ENCODE measurements at regions not wholly inside any gene's neighbourhood (a gene's known extent, or its start where the extent isn't known, plus 50 kb on each side); places are given as distances from the start of the nearest gene placed in this dataset.
"Not testable (repeated sequence)": the region's sequence is repeated elsewhere in the genome, so short reads cannot be mapped to it uniquely, and the experiment has no call there.

DNA sequence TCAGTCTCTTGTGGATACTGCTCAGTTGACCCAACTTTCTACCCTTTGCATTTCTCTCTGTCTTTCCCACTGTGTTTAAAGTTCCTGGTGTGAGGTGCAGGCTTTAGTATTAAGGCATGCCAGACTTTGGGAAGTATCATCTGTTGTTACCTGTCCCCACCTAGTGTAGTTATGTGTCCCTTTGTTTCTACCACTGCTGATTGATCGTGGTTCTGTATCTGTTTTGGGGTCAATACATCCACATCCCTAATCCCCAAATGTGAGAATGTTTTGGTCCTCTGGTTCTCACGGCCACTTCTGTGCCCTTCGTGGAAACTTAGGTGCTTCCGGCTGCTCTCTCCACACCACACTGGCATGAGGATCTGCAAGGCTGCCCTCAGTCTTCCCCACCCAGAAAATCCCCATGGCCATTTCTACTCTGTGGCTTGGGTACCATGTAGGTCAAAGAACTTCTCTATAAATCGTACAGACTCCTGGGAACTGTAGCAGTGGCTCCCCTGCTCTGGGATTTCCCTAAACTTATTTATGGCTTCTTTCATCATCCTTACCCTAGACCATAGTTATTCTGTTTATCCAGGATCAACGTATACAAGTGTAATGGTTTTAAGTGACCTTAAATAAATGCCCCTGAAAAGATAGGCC is 443.2 kb downstream of the XYLT1 start:
- H3K36me3 Mint-ChIP-seq = peaks cover 10% of the 10 kb centered on the region
- H3K4me1 Mint-ChIP-seq = peaks cover 37% of the 10 kb centered on the region
- no peak overlapping the region for H3K4me3 Mint-ChIP-seq

DNA sequence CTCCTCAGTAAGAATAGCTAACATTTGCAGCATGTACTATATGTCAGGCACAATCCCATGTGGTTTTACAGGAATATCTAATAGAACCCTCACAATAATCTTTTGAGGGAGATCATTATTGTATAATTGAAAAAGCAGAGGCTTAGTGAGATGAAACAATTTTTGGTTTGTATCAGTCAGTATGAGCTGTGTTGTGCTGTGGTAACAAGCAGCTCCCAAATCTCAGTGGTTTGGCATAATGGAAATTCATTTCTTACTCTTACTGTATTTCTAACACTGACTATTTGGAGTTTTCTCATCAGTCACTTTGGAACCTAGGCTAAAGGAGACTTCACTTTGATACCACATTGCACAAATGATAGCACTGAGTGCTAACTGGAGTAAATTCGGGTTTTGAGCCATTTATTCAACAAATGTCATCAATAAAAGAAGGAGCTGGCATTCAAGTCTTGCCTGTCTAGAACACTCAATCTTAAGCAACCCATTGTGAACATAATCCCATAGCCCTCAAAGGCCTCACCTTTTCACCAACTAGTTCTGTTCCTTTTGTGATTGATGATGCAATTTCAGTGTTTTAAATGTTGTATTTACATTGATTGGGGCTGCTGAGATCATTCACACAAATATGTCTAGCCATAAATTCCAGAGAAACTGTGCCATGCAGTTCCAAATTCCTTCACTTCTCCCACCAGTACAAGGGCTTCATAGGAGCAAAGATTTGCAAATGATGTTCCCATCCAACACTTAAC is 441.0 kb downstream of the XYLT1 start:
- peaks cover 33% of the 10 kb centered on the region for H3K4me1 Mint-ChIP-seq
- no peaks in the 10 kb centered on the region for H3K27me3 Mint-ChIP-seq
- H3K27ac Mint-ChIP-seq = no peak overlapping the region
- no peak overlapping the region for H3K4me3 Mint-ChIP-seq
- peaks cover 13% of the 10 kb centered on the region for H3K36me3 Mint-ChIP-seq
- H3K9me3 Mint-ChIP-seq = peaks cover 5% of the 10 kb centered on the region

More for the DNA sequence above, 443.2 kb downstream of the XYLT1 start:
- no peaks in the 10 kb centered on the region for H3K27me3 Mint-ChIP-seq
- H3K9me3 Mint-ChIP-seq = peaks cover 5% of the 10 kb centered on the region
- H3K27ac Mint-ChIP-seq = no peak overlapping the region

DNA sequence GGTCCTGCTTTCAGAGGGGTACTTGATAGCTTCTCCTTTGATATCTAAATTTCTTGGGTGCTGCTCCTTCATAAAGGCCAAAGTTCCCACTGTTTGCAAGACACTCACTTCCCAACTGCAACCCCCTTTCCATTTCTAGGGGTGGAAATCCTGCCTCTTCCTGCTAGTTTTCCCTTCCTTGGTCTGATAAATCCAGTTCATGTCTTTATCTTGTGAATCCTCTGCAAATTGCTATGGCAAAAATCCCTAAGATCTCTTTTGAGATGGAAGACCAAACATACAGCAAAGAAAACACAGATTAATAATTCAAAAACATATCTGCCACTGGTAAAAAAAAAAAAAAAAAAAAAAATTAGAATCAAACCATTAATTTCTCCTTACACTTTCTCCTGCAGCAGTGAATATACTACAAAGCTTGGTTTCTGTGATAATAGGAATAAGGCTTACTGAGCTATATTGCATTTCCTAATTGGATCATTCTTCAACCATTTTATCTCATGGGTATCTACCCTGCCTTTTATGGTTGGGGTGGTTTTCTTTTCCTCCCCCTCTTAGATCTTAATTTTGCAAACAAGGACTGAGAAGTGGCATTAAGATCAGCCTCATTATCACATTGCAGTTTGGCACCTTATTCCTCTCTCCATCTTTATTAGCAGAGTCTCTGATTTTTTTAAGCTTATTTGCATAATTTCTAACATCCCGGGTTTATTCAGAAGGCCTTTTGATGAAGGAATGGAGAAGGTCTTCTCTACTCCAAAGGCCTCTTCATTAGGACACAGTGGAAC is 439.1 kb downstream of the XYLT1 start:
- Mint-ChIP-seq H3K36me3 (peaks cover 13% of the 10 kb centered on the region), H3K4me1 (peaks cover 14% of the 10 kb centered on the region), H3K4me3 (no peak overlapping the region), H3K9me3 (peaks cover 5% of the 10 kb centered on the region), H3K27ac (no peak overlapping the region), H3K27me3 (no peaks in the 10 kb centered on the region)

DNA sequence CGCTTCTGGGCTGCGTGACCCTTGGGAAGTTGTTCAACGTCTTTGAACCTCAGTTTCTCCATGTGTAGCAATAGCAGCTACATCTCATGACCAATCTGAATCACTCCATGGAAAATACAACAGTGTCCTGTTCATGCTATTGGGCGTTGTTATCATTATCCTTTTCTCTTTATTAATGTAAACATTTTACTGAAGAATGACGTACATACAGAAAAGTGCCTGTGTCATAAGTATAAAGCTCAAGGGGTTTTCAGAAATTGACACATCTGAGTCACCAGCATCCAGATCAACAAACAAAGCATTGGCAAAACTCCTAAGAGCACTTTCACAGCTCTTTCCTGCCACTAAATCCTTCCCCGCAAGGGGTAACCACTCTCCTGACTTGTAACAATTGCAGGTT is 438.4 kb downstream of the XYLT1 start:
- Mint-ChIP-seq H3K27me3 (no peaks in the 10 kb centered on the region), H3K36me3 (peaks cover 13% of the 10 kb centered on the region), H3K4me1 (peaks cover 8% of the 10 kb centered on the region), H3K9me3 (peaks cover 5% of the 10 kb centered on the region), H3K4me3 (no peak overlapping the region), H3K27ac (no peak overlapping the region)

DNA sequence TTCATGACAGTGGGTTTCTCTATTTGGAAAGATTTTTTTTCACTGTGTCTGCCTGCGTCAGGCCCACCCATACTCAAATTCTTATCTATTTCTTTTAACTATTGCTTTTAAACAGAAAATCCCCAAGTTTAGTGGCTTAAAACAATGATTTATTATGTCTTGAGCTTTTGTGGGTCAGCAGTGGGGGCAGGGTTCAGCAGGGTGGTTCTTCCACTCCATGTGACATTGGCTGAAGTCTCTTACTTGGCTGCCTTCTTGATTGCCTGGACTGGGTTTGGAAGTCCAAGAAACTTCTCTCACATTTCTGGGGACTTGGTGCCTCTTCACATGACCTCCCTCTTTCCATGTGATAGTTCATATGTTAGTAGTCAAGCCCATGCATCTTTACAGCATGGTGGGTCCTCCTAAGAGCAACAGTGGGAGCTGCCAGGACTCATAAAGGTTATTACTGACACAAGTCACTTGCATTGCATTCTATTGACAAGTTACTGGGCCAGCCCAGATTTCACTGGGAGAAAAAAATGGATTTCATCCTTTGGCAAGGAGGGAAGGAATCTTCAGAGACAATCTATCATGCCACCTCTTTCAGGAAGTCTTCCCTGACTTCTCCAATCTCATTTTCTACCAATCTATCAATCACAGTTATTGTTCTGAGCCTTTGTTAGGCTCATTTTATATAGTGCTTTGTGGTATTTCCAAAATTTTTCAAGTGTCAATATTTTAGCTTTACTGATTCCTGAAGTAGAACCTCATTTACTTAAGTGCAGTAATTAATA is 436.1 kb downstream of the XYLT1 start:
- H3K9me3 Mint-ChIP-seq = no peaks in the 10 kb centered on the region
- no peaks in the 10 kb centered on the region for H3K4me1 Mint-ChIP-seq
- no peak overlapping the region for H3K4me3 Mint-ChIP-seq
- H3K36me3 Mint-ChIP-seq = peaks cover 7% of the 10 kb centered on the region
- no peaks in the 10 kb centered on the region for H3K27me3 Mint-ChIP-seq
- H3K27ac Mint-ChIP-seq = no peak overlapping the region

DNA sequence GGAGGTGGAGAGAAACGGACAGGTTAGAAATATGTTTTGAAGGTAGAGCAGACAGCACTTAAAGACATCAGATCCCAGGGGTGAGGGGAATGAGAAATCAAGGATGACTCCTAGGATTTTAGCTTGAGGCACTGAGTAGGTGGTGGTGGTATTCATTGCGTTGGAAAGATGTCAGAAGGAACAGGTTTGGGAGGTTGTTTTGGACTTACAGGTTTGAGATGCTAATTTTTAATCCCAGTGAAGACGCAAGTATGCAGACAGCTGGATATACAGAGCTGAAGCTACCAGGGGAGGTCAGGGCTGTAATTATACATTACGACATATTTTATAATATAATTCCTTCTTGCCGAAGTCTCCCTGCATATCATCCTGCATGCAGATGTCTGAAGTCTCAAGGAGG is 433.3 kb downstream of the XYLT1 start:
- no peaks in the 10 kb centered on the region for H3K27me3 Mint-ChIP-seq
- H3K27ac Mint-ChIP-seq = no peak overlapping the region
- H3K4me1 Mint-ChIP-seq = no peaks in the 10 kb centered on the region
- peaks cover 4% of the 10 kb centered on the region for H3K36me3 Mint-ChIP-seq
- no peak overlapping the region for H3K4me3 Mint-ChIP-seq
- no peaks in the 10 kb centered on the region for H3K9me3 Mint-ChIP-seq

DNA sequence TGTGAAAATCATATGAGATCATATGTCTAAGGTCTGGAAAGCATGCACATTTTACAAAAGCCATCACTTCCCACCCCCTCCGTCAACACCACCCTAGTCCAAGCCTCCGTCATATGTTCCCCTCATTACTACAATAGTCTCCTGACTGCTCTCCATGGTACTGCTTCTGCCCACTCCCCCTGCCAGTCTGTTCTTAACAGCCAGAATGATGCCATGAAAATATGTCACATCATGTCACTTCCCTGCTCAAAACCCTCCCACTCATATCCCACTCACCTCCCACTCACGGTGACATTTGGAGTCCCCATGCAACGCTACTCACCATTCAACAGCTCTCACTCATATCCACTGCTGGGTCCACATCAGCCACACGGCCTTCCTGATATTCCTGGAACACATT is 432.3 kb downstream of the XYLT1 start:
- Mint-ChIP-seq H3K9me3 (no peaks in the 10 kb centered on the region), H3K27ac (no peak overlapping the region), H3K27me3 (no peaks in the 10 kb centered on the region), H3K4me1 (no peaks in the 10 kb centered on the region), H3K4me3 (no peak overlapping the region), H3K36me3 (peaks cover 2% of the 10 kb centered on the region)

DNA sequence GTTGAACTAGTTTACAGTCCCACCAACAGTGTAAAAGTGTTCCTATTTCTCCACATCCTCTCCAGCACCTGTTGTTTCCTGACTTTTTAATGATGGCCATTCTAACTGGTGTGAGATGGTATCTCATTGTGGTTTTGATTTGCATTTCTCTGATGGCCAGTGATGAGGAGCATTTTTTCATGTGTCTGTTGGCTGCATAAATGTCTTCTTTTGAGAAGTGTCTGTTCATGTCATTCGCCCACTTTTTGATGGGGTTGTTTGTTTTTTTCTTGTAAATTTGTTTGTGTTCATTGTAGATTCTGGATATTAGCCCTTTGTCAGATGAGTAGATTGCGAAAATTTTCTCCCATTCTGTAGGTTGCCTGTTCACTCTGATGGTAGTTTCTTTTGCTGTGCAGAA is 421.7 kb downstream of the XYLT1 start:
- H3K36me3 Mint-ChIP-seq, H3K27me3 Mint-ChIP-seq, H3K4me3 Mint-ChIP-seq, H3K4me1 Mint-ChIP-seq, H3K27ac Mint-ChIP-seq: not testable (repeated sequence)
- H3K9me3 Mint-ChIP-seq = peaks cover 17% of the 10 kb centered on the region

DNA sequence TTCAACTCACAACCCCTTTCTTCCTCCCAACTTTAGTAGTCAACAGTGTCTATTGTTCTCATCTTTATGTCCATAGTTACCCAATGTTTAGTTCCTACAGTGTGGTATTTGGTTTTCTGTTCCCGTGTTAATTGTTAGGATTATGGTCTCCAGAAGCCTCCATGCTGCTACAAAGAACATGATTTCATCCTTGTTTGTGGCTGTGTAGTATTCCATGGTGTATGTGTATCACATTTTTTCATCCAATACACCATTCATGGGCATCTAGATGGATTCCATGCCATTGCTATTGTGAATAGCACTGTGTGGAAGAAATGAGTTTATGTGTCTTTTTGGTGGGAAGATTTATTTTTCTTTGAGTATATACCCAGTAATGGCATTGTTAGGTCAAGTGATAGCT is 420.3 kb downstream of the XYLT1 start:
- H3K4me1 Mint-ChIP-seq = peaks cover 4% of the 10 kb centered on the region
- no peak overlapping the region for H3K4me3 Mint-ChIP-seq
- H3K9me3 Mint-ChIP-seq = peaks cover 17% of the 10 kb centered on the region
- H3K27ac Mint-ChIP-seq = no peak overlapping the region
- H3K36me3 Mint-ChIP-seq = peaks cover 10% of the 10 kb centered on the region
- no peaks in the 10 kb centered on the region for H3K27me3 Mint-ChIP-seq
